SH-SY5Y (cell line): ENCODE measurements at regions not wholly inside any gene's neighbourhood (a gene's known extent, or its start where the extent isn't known, plus 50 kb on each side); places are given as distances from the start of the nearest gene placed in this dataset.

Source experiments
- GATA2 ChIP-seq: IDR thresholded peaks from 2 replicates; pipeline ENCODE4 v1.6.1; 2011; ENCODE audit warnings: mild to moderate bottlenecking, low read depth, low read length
- GATA3 ChIP-seq: IDR thresholded peaks from 2 replicates; pipeline ENCODE4 v1.6.1; 2011; ENCODE audit warnings: low read depth, mild to moderate bottlenecking, low read length, moderate library complexity

DNA sequence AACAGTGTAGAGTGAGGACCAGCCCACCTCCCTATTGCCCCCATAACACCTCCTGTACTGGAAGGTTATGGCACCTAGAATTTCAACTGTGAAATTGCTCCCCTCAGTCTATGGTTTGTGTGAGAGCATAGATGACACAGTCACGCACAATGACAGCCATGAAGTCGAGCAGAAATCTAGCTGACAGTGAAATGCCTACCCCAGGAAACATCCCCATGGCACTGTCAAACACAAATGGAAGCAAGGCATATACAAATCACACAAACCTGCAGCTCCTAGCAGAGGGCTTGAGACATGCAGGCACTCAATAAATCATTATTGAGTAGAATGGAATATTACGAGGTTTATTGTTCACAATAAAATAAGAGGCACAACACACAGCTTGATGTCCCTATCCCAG, 142.5 kb upstream of the ST6GALNAC5 start:
- TF ChIP-seq GATA3 (no peak), GATA2 (no peak)
